Nephron (organoid): ENCODE measurements at regions not wholly inside any gene's neighbourhood (a gene's known extent, or its start where the extent isn't known, plus 50 kb on each side); places are given as distances from the start of the nearest gene placed in this dataset.

Experiments used
- H3K27ac Mint-ChIP-seq, 3 experiments: 2 replicates each; pipeline ENCODE4 v1.8.0; 2020; ENCODE audit warnings: mixed read lengths in 3 of 3, mild to moderate bottlenecking in 2 of 3, moderate library complexity in 1 of 3
- H3K27me3 Mint-ChIP-seq: 2 replicates; pipeline ENCODE4 v1.8.0; 2021; ENCODE audit warnings: low read depth, mild to moderate bottlenecking, moderate library complexity, mixed read lengths
- H3K36me3 Mint-ChIP-seq: 2 replicates; pipeline ENCODE4 v1.8.0; 2020; ENCODE audit warnings: low read depth, mixed read lengths
- H3K4me1 Mint-ChIP-seq: 2 replicates; pipeline ENCODE4 v1.8.0; 2020; ENCODE audit warnings: mixed read lengths
- H3K4me3 Mint-ChIP-seq, 3 experiments: 2 replicates each; pipeline ENCODE4 v1.8.0; 2020; ENCODE audit warnings: mild to moderate bottlenecking in 3 of 3, mixed read lengths in 3 of 3, moderate library complexity in 2 of 3
- H3K9me3 Mint-ChIP-seq: 2 replicates; pipeline ENCODE4 v1.8.0; 2020; ENCODE audit warnings: mixed read lengths
- CTCF ChIP-seq, 3 experiments: fragments of 200-600 bp; sonication (generic); IDR thresholded peaks; one replicate each; pipeline ENCODE4 v1.5.0; 2021; ENCODE audit warnings: antibody characterized with exemption in 3 of 3; ENCODE audit not compliant: unreplicated experiment in 3 of 3

GRCh38 chr1:115201598-115201997 lies 112.3 kb upstream of the TSPAN2 start:
- Mint-ChIP-seq H3K36me3 (peaks cover 3% of the 10 kb centered on the region), H3K4me3 (no peak overlapping the region)

GRCh38 chr1:115199416-115200132 lies 110.3 kb upstream of the TSPAN2 start:
- Mint-ChIP-seq H3K27ac (peak overlapping the region in 1 of 3 experiments; percentile 31), H3K4me1 (peaks cover 33% of the 10 kb centered on the region), H3K9me3 (peaks cover 20% of the 10 kb centered on the region), H3K36me3 (peaks cover 3% of the 10 kb centered on the region), H3K27me3 (peaks cover 4% of the 10 kb centered on the region), H3K4me3 (no peak overlapping the region)
- TF ChIP-seq CTCF (IDR thresholded peaks at IDR 0.05; ENCODE audit: unreplicated experiment in 3 of 3), result no peak

More at GRCh38 chr1:115201598-115201997, 112.3 kb upstream of the TSPAN2 start:
- peaks cover 4% of the 10 kb centered on the region for H3K27me3 Mint-ChIP-seq
- H3K4me1 Mint-ChIP-seq, result peaks cover 24% of the 10 kb centered on the region
- H3K9me3 Mint-ChIP-seq, result peaks cover 26% of the 10 kb centered on the region
- no peak for TF ChIP-seq CTCF (IDR thresholded peaks at IDR 0.05; ENCODE audit: unreplicated experiment in 3 of 3)
- no peak overlapping the region for H3K27ac Mint-ChIP-seq

- no peak for TF ChIP-seq CTCF (IDR thresholded peaks at IDR 0.05; ENCODE audit: unreplicated experiment in 3 of 3)
- H3K9me3 Mint-ChIP-seq, result peaks cover 19% of the 10 kb centered on the region
- no peak overlapping the region for H3K4me3 Mint-ChIP-seq
- peak overlapping the region; percentile 14 to 69 (median 32) for H3K27ac Mint-ChIP-seq
- H3K36me3 Mint-ChIP-seq, result peaks cover 3% of the 10 kb centered on the region
- H3K4me1 Mint-ChIP-seq, result peaks cover 33% of the 10 kb centered on the region
- peaks cover 4% of the 10 kb centered on the region for H3K27me3 Mint-ChIP-seq
These were observed 109.6 kb upstream of the TSPAN2 start for GRCh38 chr1:115198938-115199337.

- peaks cover 7% of the 10 kb centered on the region for H3K9me3 Mint-ChIP-seq
- H3K27me3 Mint-ChIP-seq, result peaks cover 10% of the 10 kb centered on the region
- no peak overlapping the region for H3K27ac Mint-ChIP-seq
- TF ChIP-seq CTCF (IDR thresholded peaks at IDR 0.05; ENCODE audit: unreplicated experiment in 3 of 3), result no peak
- no peak overlapping the region for H3K4me3 Mint-ChIP-seq
- peaks cover 43% of the 10 kb centered on the region for H3K4me1 Mint-ChIP-seq
- no peaks in the 10 kb centered on the region for H3K36me3 Mint-ChIP-seq
These were observed 107.0 kb upstream of the TSPAN2 start for GRCh38 chr1:115196296-115196695.

- no peak for TF ChIP-seq CTCF (IDR thresholded peaks at IDR 0.05; ENCODE audit: unreplicated experiment in 3 of 3)
- Mint-ChIP-seq H3K9me3 (no peaks in the 10 kb centered on the region), H3K4me3 (no peak overlapping the region), H3K36me3 (no peaks in the 10 kb centered on the region), H3K27ac (peak overlapping the region in 1 of 3 experiments; percentile 33), H3K4me1 (peaks cover 55% of the 10 kb centered on the region), H3K27me3 (peaks cover 10% of the 10 kb centered on the region)
These were observed 105.2 kb upstream of the TSPAN2 start for GRCh38 chr1:115194506-115194905.
